OCI-LY3 (cell line): ENCODE measurements at regions not wholly inside any gene's neighbourhood (a gene's known extent, or its start where the extent isn't known, plus 50 kb on each side); places are given as distances from the start of the nearest gene placed in this dataset.
"Not testable (repeated sequence)": the region's sequence is repeated elsewhere in the genome, so short reads cannot be mapped to it uniquely, and the experiment has no call there.

Experiments used
- H2AFZ ChIP-seq: fragments of 200-600, 300-600 bp; shearing (Covaris generic); 2 replicates; pipeline ENCODE4 v1.6.0; 2014; ENCODE audit warnings: antibody characterized with exemption, low read depth, low read length
- H3K27ac ChIP-seq: fragments of 200-600, 300-600 bp; sonication (generic); 2 replicates; pipeline ENCODE4 v1.5.1; 2014; ENCODE audit warnings: mild to moderate bottlenecking, low read length, moderate library complexity, mixed read lengths
- H3K27me3 ChIP-seq: fragments of 200-600, 300-600 bp; sonication (generic); 2 replicates; pipeline ENCODE4 v1.6.1; 2014; ENCODE audit warnings: low read depth, low read length, mixed read lengths
- H3K36me3 ChIP-seq: fragments of 200-600, 300-600 bp; sonication (generic); replicated peaks from 2 replicates; pipeline ENCODE3; 2014; ENCODE audit warnings: low read depth, low read length, mixed read lengths
- H3K4me1 ChIP-seq: fragments of 300-600, 200-600 bp; sonication (generic); 2 replicates; pipeline ENCODE4 v1.6.1; 2014; ENCODE audit warnings: low read length, mixed read lengths
- H3K4me2 ChIP-seq: fragments of 200-600, 300-600 bp; sonication (generic); 2 replicates; pipeline ENCODE4 v1.6.1; 2014; ENCODE audit warnings: low read length, mixed read lengths
- H3K4me3 ChIP-seq: fragments of 300-600, 200-600 bp; sonication (generic); 2 replicates; pipeline ENCODE4 v1.5.1; 2014; ENCODE audit warnings: antibody characterized with exemption, mild to moderate bottlenecking, low read length, moderate library complexity
- H3K79me2 ChIP-seq: fragments of 300-600, 200-600 bp; shearing (Covaris generic); 2 replicates; pipeline ENCODE4 v1.6.1; 2014; ENCODE audit warnings: mild to moderate bottlenecking, low read length, mixed read lengths
- H3K9ac ChIP-seq: fragments of 300-600, 200-600 bp; shearing (Covaris generic); 2 replicates; pipeline ENCODE4 v1.6.0; 2014; ENCODE audit warnings: mild to moderate bottlenecking, low read length, moderate library complexity
- H3K9me3 ChIP-seq: fragments of 200-600, 300-600 bp; shearing (Covaris generic); 2 replicates; pipeline ENCODE4 v1.6.1; 2014; ENCODE audit warnings: low read length, mixed read lengths; ENCODE audit not compliant: insufficient read depth
- H4K20me1 ChIP-seq: fragments of 200-600, 300-600 bp; sonication (generic); 2 replicates; pipeline ENCODE4 v1.6.1; 2016; ENCODE audit warnings: low read length, mixed read lengths; ENCODE audit not compliant: insufficient read depth
- CTCF ChIP-seq: fragments of 200-600, 300-600 bp; sonication (generic); IDR thresholded peaks from 2 replicates; pipeline ENCODE4 v1.5.1; 2014; ENCODE audit warnings: antibody characterized with exemption, low read length, low read depth
- EZH2phosphoT487 ChIP-seq: fragments of 200-600 bp; shearing (Covaris generic); IDR thresholded peaks from 2 replicates; pipeline ENCODE4 v1.6.1; 2018; ENCODE audit warnings: antibody characterized with exemption, mixed run types, low read depth

GRCh38 chr7:156523447-156524048 is 117.0 kb upstream of the RNF32 start:
- Histone ChIP-seq H3K9me3 (no peaks in the 10 kb centered on the region), H3K27ac (no peak overlapping the region), H4K20me1 (no peaks in the 10 kb centered on the region), H3K4me3 (no peak overlapping the region), H3K36me3 (no peaks in the 10 kb centered on the region), H3K4me2 (no peak overlapping the region), H3K9ac (no peak overlapping the region), H2AFZ (no peak overlapping the region), H3K4me1 (no peaks in the 10 kb centered on the region), H3K27me3 (no peaks in the 10 kb centered on the region; the same call in 1 of the 2 replicates), H3K79me2 (no peaks in the 10 kb centered on the region)
- TF ChIP-seq EZH2phosphoT487 (no peak), CTCF (no peak)

DNA sequence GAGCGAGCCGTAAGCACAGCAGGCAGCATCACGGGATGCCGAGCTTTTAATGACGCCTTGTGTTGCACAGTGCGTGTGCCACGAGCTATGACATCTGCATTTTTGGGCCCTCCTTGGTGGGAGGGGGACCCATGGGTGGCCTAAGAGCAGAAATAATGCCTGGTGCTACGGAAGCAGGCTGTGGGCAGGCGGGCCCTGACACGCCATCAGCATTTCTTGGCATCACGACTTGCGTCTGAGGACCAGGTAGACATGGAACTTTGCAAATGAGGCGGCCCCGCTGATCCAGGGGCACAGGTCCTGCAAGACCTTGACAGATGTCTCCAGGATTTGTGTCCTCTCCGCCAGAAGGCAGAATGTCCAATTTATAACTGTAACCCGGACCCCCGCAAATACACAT is 117.8 kb upstream of the RNF32 start:
- H3K4me3 ChIP-seq = no peak overlapping the region
- H2AFZ ChIP-seq = no peak overlapping the region
- H3K36me3 ChIP-seq = no peaks in the 10 kb centered on the region
- H3K79me2 ChIP-seq = no peaks in the 10 kb centered on the region
- H3K4me2 ChIP-seq = no peak overlapping the region
- no peak for TF ChIP-seq CTCF
- TF ChIP-seq EZH2phosphoT487 = no peak
- no peaks in the 10 kb centered on the region for H4K20me1 ChIP-seq
- H3K4me1 ChIP-seq = no peaks in the 10 kb centered on the region
- H3K27me3 ChIP-seq = no peaks in the 10 kb centered on the region; the same call in 1 of the 2 replicates
- no peaks in the 10 kb centered on the region for H3K9me3 ChIP-seq
- no peak overlapping the region for H3K27ac ChIP-seq
- no peak overlapping the region for H3K9ac ChIP-seq

- no peaks in the 10 kb centered on the region for H3K79me2 ChIP-seq
- no peaks in the 10 kb centered on the region for H3K9me3 ChIP-seq
- H3K27me3 ChIP-seq = no peaks in the 10 kb centered on the region
- no peaks in the 10 kb centered on the region for H3K36me3 ChIP-seq
- no peak overlapping the region for H3K9ac ChIP-seq
- no peak overlapping the region for H3K27ac ChIP-seq
- no peaks in the 10 kb centered on the region for H4K20me1 ChIP-seq
- H3K4me3 ChIP-seq = no peak overlapping the region
- H3K4me2 ChIP-seq = no peak overlapping the region
- no peak overlapping the region for H2AFZ ChIP-seq
- H3K4me1 ChIP-seq = no peaks in the 10 kb centered on the region
- TF ChIP-seq EZH2phosphoT487 = no peak
- no peak for TF ChIP-seq CTCF
These were observed 121.5 kb upstream of the RNF32 start for GRCh38 chr7:156519070-156519469.

- H3K4me1 ChIP-seq = no peaks in the 10 kb centered on the region
- H2AFZ ChIP-seq = no peak overlapping the region
- H3K27me3 ChIP-seq = no peaks in the 10 kb centered on the region
These were observed 122.1 kb upstream of the RNF32 start for GRCh38 chr7:156518466-156518865.

GRCh38 chr7:156517858-156518257 is 122.7 kb upstream of the RNF32 start:
- H2AFZ ChIP-seq, H3K4me3 ChIP-seq, H3K27ac ChIP-seq, H3K27me3 ChIP-seq, H3K9ac ChIP-seq, H3K79me2 ChIP-seq, H4K20me1 ChIP-seq, H3K36me3 ChIP-seq, H3K4me1 ChIP-seq, H3K9me3 ChIP-seq, H3K4me2 ChIP-seq: not testable (repeated sequence)

More at GRCh38 chr7:156518466-156518865, 122.1 kb upstream of the RNF32 start:
- no peaks in the 10 kb centered on the region for H3K36me3 ChIP-seq
- H3K9ac ChIP-seq = no peak overlapping the region
- no peak overlapping the region for H3K4me2 ChIP-seq
- no peaks in the 10 kb centered on the region for H4K20me1 ChIP-seq
- no peak overlapping the region for H3K4me3 ChIP-seq
- TF ChIP-seq EZH2phosphoT487 (no peak), CTCF (no peak)
- no peaks in the 10 kb centered on the region for H3K79me2 ChIP-seq
- no peak overlapping the region for H3K27ac ChIP-seq
- H3K9me3 ChIP-seq = no peaks in the 10 kb centered on the region
